H1 (cell line): ENCODE measurements at regions not wholly inside any gene's neighbourhood (a gene's known extent, or its start where the extent isn't known, plus 50 kb on each side); places are given as distances from the start of the nearest gene placed in this dataset.

Source experiments
- RAD21 ChIP-seq, 2 experiments: IDR thresholded peaks in 1 of 2; conservative IDR thresholded peaks in 1 of 2; 2 replicates each; pipeline ENCODE4 v1.6.1; 2011; ENCODE audit warnings: low read depth in 2 of 2, low read length in 2 of 2, improper control_type of control experiment in 1 of 2, inconsistent platforms in 1 of 2, mild to moderate bottlenecking in 1 of 2, moderate library complexity in 1 of 2
- SIN3A ChIP-seq, 2 experiments: IDR thresholded peaks in 1 of 2; conservative IDR thresholded peaks in 1 of 2; 2 replicates each; pipeline ENCODE4 v1.6.1; 2011 to 2012; ENCODE audit warnings: low read length in 2 of 2, improper control_type of control experiment in 1 of 2, low read depth in 1 of 2, mild to moderate bottlenecking in 1 of 2

DNA sequence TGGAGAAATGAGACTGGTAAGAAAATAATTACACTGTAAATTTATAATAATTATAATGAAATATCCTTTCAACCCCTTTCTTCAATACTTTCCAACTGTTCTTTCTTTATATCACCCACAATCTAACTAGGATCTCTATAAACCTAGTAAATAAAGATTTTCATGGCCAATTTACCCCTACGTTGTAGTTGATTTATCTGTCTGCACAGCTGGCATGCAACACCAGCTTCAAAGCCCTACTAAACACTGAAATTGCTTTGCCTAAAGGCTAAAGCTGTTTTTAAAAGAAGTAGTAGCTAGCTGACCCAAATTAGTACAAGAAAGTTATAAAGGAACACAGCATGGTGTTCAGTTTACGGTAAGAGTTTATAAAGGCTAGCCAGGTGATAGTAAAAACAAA, 140.1 kb downstream of the NOL4 start (continued):
- no peak for TF ChIP-seq SIN3A (conservative IDR thresholded peaks at IDR 0.05 in 1 of 2, IDR thresholded peaks at IDR 0.05 in 1 of 2; ENCODE audit: low read depth in 1 of 2, low read length in 2 of 2)
- TF ChIP-seq RAD21 (IDR thresholded peaks at IDR 0.05 in 1 of 2, conservative IDR thresholded peaks at IDR 0.05 in 1 of 2; ENCODE audit: low read depth in 2 of 2, low read length in 2 of 2): no peak
